Neural cell (in vitro differentiated cells): ENCODE measurements at regions not wholly inside any gene's neighbourhood (a gene's known extent, or its start where the extent isn't known, plus 50 kb on each side); places are given as distances from the start of the nearest gene placed in this dataset.

Experiments used
- H2AFZ ChIP-seq: fragments of 200-600, 300-800 bp; sonication (generic), shearing (Covaris generic); 2 replicates; pipeline ENCODE4 v1.6.0; 2014; ENCODE audit warnings: low read depth, mild to moderate bottlenecking, antibody characterized with exemption, low read length, moderate library complexity
- H3F3A ChIP-seq: fragments of 200-600 bp; shearing (Covaris generic); 2 replicates; pipeline ENCODE4 v1.6.1; 2016; ENCODE audit warnings: mild to moderate bottlenecking, moderate library complexity, mixed read lengths, antibody characterized with exemption, low read length; ENCODE audit not compliant: insufficient read depth, poor library complexity, severe bottlenecking
- H3K27ac ChIP-seq: fragments of 200-600, 300-800 bp; sonication (generic), shearing (Covaris generic); 2 replicates; pipeline ENCODE4 v1.5.1; 2014; ENCODE audit warnings: mild to moderate bottlenecking, low read length, moderate library complexity
- H3K27me3 ChIP-seq: fragments of 300-800, 200-600 bp; sonication (generic), shearing (Covaris generic); 2 replicates; pipeline ENCODE4 v1.6.0; 2014; ENCODE audit warnings: mild to moderate bottlenecking, low read depth, low read length, moderate library complexity; ENCODE audit not compliant: insufficient read depth
- H3K36me3 ChIP-seq: fragments of 300-800, 200-600 bp; sonication (generic), shearing (Covaris generic); 2 replicates; pipeline ENCODE4 v1.5.1; 2014; ENCODE audit warnings: mild to moderate bottlenecking, antibody characterized with exemption, low read length, moderate library complexity; ENCODE audit not compliant: insufficient read depth
- H3K4me2 ChIP-seq: fragments of 300-800, 200-600 bp; sonication (generic), shearing (Covaris generic); 2 replicates; pipeline ENCODE4 v1.6.0; 2014; ENCODE audit warnings: mild to moderate bottlenecking, low read length
- H3K4me3 ChIP-seq: fragments of 300-800, 200-600 bp; sonication (generic), shearing (Covaris generic); 2 replicates; pipeline ENCODE4 v1.5.1; 2014; ENCODE audit warnings: mild to moderate bottlenecking, low read length, moderate library complexity
- H3K79me2 ChIP-seq: fragments of 200-600 bp; shearing (Covaris generic); replicated peaks from 2 replicates; pipeline ENCODE4 v1.6.0; 2014; ENCODE audit warnings: mild to moderate bottlenecking, low read length, moderate library complexity; ENCODE audit not compliant: insufficient read depth
- H3K9ac ChIP-seq: fragments of 300-800, 200-600 bp; sonication (generic), shearing (Covaris generic); 2 replicates; pipeline ENCODE4 v1.6.1; 2016; ENCODE audit warnings: mild to moderate bottlenecking, low read length, mixed read lengths
- H3K9me2 ChIP-seq: fragments of 200-600 bp; shearing (Covaris generic); 2 replicates; pipeline ENCODE4 v1.6.1; 2016; ENCODE audit warnings: mild to moderate bottlenecking, low read length, mixed read lengths; ENCODE audit not compliant: insufficient read depth
- H3K9me3 ChIP-seq: fragments of 200-600, 300-800 bp; sonication (generic), shearing (Covaris generic); 2 replicates; pipeline ENCODE4 v1.6.1; 2016; ENCODE audit warnings: mild to moderate bottlenecking, mixed run types, low read length, moderate library complexity, mixed read lengths
- H4K20me1 ChIP-seq: fragments of 200-600 bp; shearing (Covaris generic); 2 replicates; pipeline ENCODE4 v1.6.1; 2016; ENCODE audit warnings: mild to moderate bottlenecking, mixed run types; ENCODE audit not compliant: insufficient read depth
- EP300 ChIP-seq: fragments of 450-650 bp; conservative IDR thresholded peaks from 2 replicates; pipeline ENCODE4 v1.6.1; 2014; ENCODE audit warnings: antibody characterized with exemption, mild to moderate bottlenecking, moderate library complexity; ENCODE audit not compliant: poor library complexity, severe bottlenecking
- EZH2 ChIP-seq: fragments of 200-600, 300-800 bp; shearing (Covaris generic), sonication (generic); IDR thresholded peaks from 2 replicates; pipeline ENCODE4 v1.6.1; 2014; ENCODE audit warnings: antibody characterized with exemption, low read length, borderline replicate concordance, mild to moderate bottlenecking; ENCODE audit not compliant: insufficient read depth, poor library complexity, severe bottlenecking
- MXI1 ChIP-seq: fragments of 450-650 bp; conservative IDR thresholded peaks from 2 replicates; pipeline ENCODE4 v1.6.1; 2014; ENCODE audit warnings: antibody characterized with exemption, mild to moderate bottlenecking; ENCODE audit not compliant: poor library complexity, severe bottlenecking
- POLR2AphosphoS5 ChIP-seq: IDR thresholded peaks from 2 replicates; pipeline ENCODE4 v1.6.1; 2012
- RAD21 ChIP-seq: fragments of 450-650 bp; conservative IDR thresholded peaks from 2 replicates; pipeline ENCODE4 v1.6.1; 2014; ENCODE audit warnings: antibody characterized with exemption, mild to moderate bottlenecking, moderate library complexity
- SMC3 ChIP-seq: fragments of 450-650 bp; conservative IDR thresholded peaks from 2 replicates; pipeline ENCODE4 v1.6.1; 2014; ENCODE audit warnings: antibody characterized with exemption, mild to moderate bottlenecking, moderate library complexity; ENCODE audit not compliant: poor library complexity
- TAF1 ChIP-seq: IDR thresholded peaks from 2 replicates; pipeline ENCODE4 v1.6.1; 2012; ENCODE audit warnings: low read depth
- TF ChIP-seq, protein P1 (sequence below): fragments of 450-650 bp; IDR thresholded peaks from 2 replicates; pipeline ENCODE4 v1.5.1; 2014; ENCODE audit warnings: antibody characterized with exemption, mild to moderate bottlenecking, moderate library complexity; ENCODE audit not compliant: poor library complexity, severe bottlenecking
- TF ChIP-seq, protein P2 (sequence below): IDR thresholded peaks from 2 replicates; pipeline ENCODE4 v1.6.1; 2012; ENCODE audit warnings: borderline replicate concordance

DNA sequence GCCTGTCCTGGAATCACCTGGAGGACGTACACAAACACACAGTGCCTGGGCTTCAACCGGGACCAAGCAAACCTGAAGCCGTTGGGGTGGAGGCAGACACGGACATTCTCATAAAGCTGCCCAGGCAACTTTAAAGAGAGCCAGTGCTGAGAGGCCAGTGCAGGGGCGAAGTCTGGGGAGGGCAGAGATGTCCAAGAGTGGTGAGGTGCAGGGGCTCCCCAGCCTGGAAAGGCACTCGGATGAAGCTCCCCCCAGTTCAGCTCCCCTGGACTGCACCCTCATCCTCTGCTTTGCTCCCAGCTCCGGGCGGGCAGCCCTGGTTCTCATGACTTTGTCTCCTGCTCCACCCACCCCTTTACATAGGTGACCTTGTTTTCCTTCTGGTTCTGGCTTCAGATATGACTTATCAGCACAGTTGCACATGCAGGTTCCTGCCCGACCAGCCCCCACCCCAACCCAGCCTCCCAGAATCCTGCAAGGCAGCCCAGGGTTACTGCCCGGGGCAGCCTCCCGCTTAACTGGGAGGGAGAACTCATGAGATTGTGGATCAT lies 60.8 kb upstream of the EEPD1 start:
- Histone ChIP-seq H3F3A (no peaks in the 10 kb centered on the region), H3K27ac (no peak overlapping the region)

GRCh38 chr7:36096460-36097095 lies 56.5 kb upstream of the EEPD1 start:
- H3K9me2 ChIP-seq = no peaks in the 10 kb centered on the region
- no peaks in the 10 kb centered on the region for H4K20me1 ChIP-seq
- H2AFZ ChIP-seq = no peak overlapping the region
- H3K9me3 ChIP-seq = no peaks in the 10 kb centered on the region
- no peak overlapping the region for H3K4me3 ChIP-seq
- no peaks in the 10 kb centered on the region for H3K36me3 ChIP-seq
- no peak overlapping the region for H3K4me2 ChIP-seq
- H3K9ac ChIP-seq = no peak overlapping the region
- H3K79me2 ChIP-seq = no peaks in the 10 kb centered on the region
- no peak for TF ChIP-seq SMC3
- H3F3A ChIP-seq = no peaks in the 10 kb centered on the region
- H3K27ac ChIP-seq = no peak overlapping the region
- no peaks in the 10 kb centered on the region for H3K27me3 ChIP-seq

More for the DNA sequence above, 60.8 kb upstream of the EEPD1 start:
- H3K9ac ChIP-seq = no peak overlapping the region
- H3K9me3 ChIP-seq = no peaks in the 10 kb centered on the region
- no peaks in the 10 kb centered on the region for H3K9me2 ChIP-seq
- TF ChIP-seq RAD21 (no peak), TAF1 (no peak), MXI1 (no peak), EP300 (no peak), SMC3 (no peak), EZH2 (no peak), POLR2AphosphoS5 (no peak)
- TF ChIP-seq, protein P1, sequence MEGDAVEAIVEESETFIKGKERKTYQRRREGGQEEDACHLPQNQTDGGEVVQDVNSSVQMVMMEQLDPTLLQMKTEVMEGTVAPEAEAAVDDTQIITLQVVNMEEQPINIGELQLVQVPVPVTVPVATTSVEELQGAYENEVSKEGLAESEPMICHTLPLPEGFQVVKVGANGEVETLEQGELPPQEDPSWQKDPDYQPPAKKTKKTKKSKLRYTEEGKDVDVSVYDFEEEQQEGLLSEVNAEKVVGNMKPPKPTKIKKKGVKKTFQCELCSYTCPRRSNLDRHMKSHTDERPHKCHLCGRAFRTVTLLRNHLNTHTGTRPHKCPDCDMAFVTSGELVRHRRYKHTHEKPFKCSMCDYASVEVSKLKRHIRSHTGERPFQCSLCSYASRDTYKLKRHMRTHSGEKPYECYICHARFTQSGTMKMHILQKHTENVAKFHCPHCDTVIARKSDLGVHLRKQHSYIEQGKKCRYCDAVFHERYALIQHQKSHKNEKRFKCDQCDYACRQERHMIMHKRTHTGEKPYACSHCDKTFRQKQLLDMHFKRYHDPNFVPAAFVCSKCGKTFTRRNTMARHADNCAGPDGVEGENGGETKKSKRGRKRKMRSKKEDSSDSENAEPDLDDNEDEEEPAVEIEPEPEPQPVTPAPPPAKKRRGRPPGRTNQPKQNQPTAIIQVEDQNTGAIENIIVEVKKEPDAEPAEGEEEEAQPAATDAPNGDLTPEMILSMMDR = no peak
- TF ChIP-seq, protein P2, sequence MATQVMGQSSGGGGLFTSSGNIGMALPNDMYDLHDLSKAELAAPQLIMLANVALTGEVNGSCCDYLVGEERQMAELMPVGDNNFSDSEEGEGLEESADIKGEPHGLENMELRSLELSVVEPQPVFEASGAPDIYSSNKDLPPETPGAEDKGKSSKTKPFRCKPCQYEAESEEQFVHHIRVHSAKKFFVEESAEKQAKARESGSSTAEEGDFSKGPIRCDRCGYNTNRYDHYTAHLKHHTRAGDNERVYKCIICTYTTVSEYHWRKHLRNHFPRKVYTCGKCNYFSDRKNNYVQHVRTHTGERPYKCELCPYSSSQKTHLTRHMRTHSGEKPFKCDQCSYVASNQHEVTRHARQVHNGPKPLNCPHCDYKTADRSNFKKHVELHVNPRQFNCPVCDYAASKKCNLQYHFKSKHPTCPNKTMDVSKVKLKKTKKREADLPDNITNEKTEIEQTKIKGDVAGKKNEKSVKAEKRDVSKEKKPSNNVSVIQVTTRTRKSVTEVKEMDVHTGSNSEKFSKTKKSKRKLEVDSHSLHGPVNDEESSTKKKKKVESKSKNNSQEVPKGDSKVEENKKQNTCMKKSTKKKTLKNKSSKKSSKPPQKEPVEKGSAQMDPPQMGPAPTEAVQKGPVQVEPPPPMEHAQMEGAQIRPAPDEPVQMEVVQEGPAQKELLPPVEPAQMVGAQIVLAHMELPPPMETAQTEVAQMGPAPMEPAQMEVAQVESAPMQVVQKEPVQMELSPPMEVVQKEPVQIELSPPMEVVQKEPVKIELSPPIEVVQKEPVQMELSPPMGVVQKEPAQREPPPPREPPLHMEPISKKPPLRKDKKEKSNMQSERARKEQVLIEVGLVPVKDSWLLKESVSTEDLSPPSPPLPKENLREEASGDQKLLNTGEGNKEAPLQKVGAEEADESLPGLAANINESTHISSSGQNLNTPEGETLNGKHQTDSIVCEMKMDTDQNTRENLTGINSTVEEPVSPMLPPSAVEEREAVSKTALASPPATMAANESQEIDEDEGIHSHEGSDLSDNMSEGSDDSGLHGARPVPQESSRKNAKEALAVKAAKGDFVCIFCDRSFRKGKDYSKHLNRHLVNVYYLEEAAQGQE = no peak
- no peak overlapping the region for H3K4me2 ChIP-seq
- no peaks in the 10 kb centered on the region for H4K20me1 ChIP-seq
- no peaks in the 10 kb centered on the region for H3K36me3 ChIP-seq
- H3K4me3 ChIP-seq = no peak overlapping the region
- H3K79me2 ChIP-seq = no peaks in the 10 kb centered on the region
- H2AFZ ChIP-seq = no peak overlapping the region
- no peaks in the 10 kb centered on the region for H3K27me3 ChIP-seq

DNA sequence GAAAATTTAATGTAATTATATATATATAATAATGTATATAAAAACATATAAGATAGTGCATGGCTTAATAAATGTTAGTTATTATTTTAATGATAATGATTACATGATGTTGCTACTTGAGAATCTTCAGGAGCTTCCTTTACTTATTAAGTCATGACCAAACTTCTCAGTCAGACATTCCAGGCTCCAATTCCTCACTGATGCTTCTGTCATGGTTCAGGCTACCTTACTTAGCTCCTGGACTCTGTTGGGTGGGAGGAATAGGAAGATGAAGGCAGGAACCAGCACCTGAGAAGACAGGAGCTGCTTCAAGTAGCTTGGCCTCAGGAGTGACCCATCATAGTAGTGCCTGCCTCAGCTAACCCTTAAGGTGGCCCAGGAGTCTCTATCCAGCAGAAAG lies 55.0 kb upstream of the EEPD1 start:
- no peak overlapping the region for H3K27ac ChIP-seq
- no peaks in the 10 kb centered on the region for H3K9me2 ChIP-seq
- no peak overlapping the region for H3K4me2 ChIP-seq
- no peaks in the 10 kb centered on the region for H3K36me3 ChIP-seq
- H2AFZ ChIP-seq = no peak overlapping the region
- H3K9ac ChIP-seq = no peak overlapping the region
- H3F3A ChIP-seq = no peaks in the 10 kb centered on the region
- no peaks in the 10 kb centered on the region for H3K27me3 ChIP-seq
- no peaks in the 10 kb centered on the region for H3K79me2 ChIP-seq
- no peaks in the 10 kb centered on the region for H4K20me1 ChIP-seq
- H3K9me3 ChIP-seq = no peaks in the 10 kb centered on the region
- TF ChIP-seq TAF1 (no peak), EZH2 (no peak), RAD21 (no peak), EP300 (no peak), MXI1 (no peak), SMC3 (no peak), POLR2AphosphoS5 (no peak)
- TF ChIP-seq, protein P1 = no peak
- TF ChIP-seq, protein P2 = no peak
- H3K4me3 ChIP-seq = no peak overlapping the region
